IMR-90 (cell line): ENCODE measurements at regions not wholly inside any gene's neighbourhood (a gene's known extent, or its start where the extent isn't known, plus 50 kb on each side); places are given as distances from the start of the nearest gene placed in this dataset.

Experiments
- ATAC-seq: fragments of 200-7000 bp; cut with Tn5 transposase; 2 replicates; pipeline ENCODE4 v1.9.1; 2020; ENCODE audit warnings: low read depth, mild to moderate bottlenecking, moderate library complexity
- BruUV-seq: library from RNA; stranded (reverse); fragments of 400-500 nt; replicated peaks from 2 replicates; lab custom pipeline; 2021; lab: Mats Ljungman, UMichigan
- CTCF ChIA-PET: fragments of 300-600 bp; formaldehyde crosslinking; extraction: SDS; loops from one replicate; lab custom pipeline; 2021; ENCODE audit warnings: antibody characterized with exemption; lab: Yijun Ruan, JAX
- POLR2A ChIA-PET: fragments of 300-600 bp; sonication (Branson Sonifier 250); formaldehyde crosslinking; loops from one replicate; lab custom pipeline; 2022; ENCODE audit warnings: antibody characterized with exemption; ENCODE audit not compliant: unreplicated experiment; lab: Charles Lee
- DNase-seq: peaks from one replicate; pipeline ENCODE4 v3.0.0; 2013
- H2AFZ ChIP-seq: replicated peaks from 2 replicates; pipeline ENCODE3; 2013; ENCODE audit warnings: low read length, mild to moderate bottlenecking; ENCODE audit not compliant: poor library complexity
- H2AK5ac ChIP-seq: 2 replicates; pipeline ENCODE4 v1.6.1; 2013; ENCODE audit warnings: low read depth, low read length, inconsistent platforms
- H2AK9ac ChIP-seq: replicated peaks from 2 replicates; pipeline ENCODE3; 2013; ENCODE audit warnings: mild to moderate bottlenecking, low read depth, low read length, moderate library complexity; ENCODE audit not compliant: poor library complexity
- H2BK120ac ChIP-seq: 2 replicates; pipeline ENCODE4 v1.6.1; 2013; ENCODE audit warnings: low read depth, low read length, inconsistent platforms
- H2BK15ac ChIP-seq: 3 replicates; pipeline ENCODE4 v1.6.1; 2013; ENCODE audit warnings: low read depth, low read length, inconsistent platforms
- H2BK20ac ChIP-seq: 2 replicates; pipeline ENCODE4 v1.6.1; 2013; ENCODE audit warnings: low read depth, mild to moderate bottlenecking, inconsistent platforms, low read length, moderate library complexity
- H2BK5ac ChIP-seq: 2 replicates; pipeline ENCODE4 v1.6.1; 2013; ENCODE audit warnings: mild to moderate bottlenecking, low read depth, low read length, inconsistent platforms; ENCODE audit not compliant: poor library complexity, severe bottlenecking
- H3K14ac ChIP-seq: replicated peaks from 2 replicates; pipeline ENCODE4 v1.6.1; 2013; ENCODE audit warnings: low read depth, low read length, inconsistent platforms
- H3K18ac ChIP-seq: 2 replicates; pipeline ENCODE4 v1.6.1; 2013; ENCODE audit warnings: low read depth, low read length, control low read depth
- H3K23ac ChIP-seq: 2 replicates; pipeline ENCODE4 v1.6.1; 2013; ENCODE audit warnings: low read depth, low read length, inconsistent platforms
- H3K27ac ChIP-seq: 2 replicates; pipeline ENCODE4 v1.5.1; 2013; ENCODE audit warnings: mild to moderate bottlenecking, control low read depth, low read length; ENCODE audit not compliant: insufficient read depth
- H3K27me3 ChIP-seq: 2 replicates; pipeline ENCODE4 v1.6.1; 2013; ENCODE audit warnings: low read length; ENCODE audit not compliant: control insufficient read depth, insufficient read depth
- H3K36me3 ChIP-seq: 2 replicates; pipeline ENCODE4 v1.6.1; 2013; ENCODE audit warnings: low read length, mixed read lengths; ENCODE audit not compliant: control insufficient read depth, insufficient read depth
- H3K4ac ChIP-seq: 2 replicates; pipeline ENCODE4 v1.6.1; 2013; ENCODE audit warnings: low read depth, low read length, inconsistent platforms
- H3K4me1 ChIP-seq: 2 replicates; pipeline ENCODE4 v1.6.1; 2013; ENCODE audit warnings: low read length, mixed read lengths; ENCODE audit not compliant: control insufficient read depth, insufficient read depth
- H3K4me2 ChIP-seq: 2 replicates; pipeline ENCODE4 v1.6.1; 2013; ENCODE audit warnings: low read depth, mild to moderate bottlenecking, control low read depth, low read length, moderate library complexity
- H3K4me3 ChIP-seq: 2 replicates; pipeline ENCODE4 v1.5.1; 2013; ENCODE audit warnings: low read depth, mild to moderate bottlenecking, control low read depth, low read length, moderate library complexity; ENCODE audit not compliant: insufficient read depth
- H3K56ac ChIP-seq: 2 replicates; pipeline ENCODE4 v1.6.1; 2013; ENCODE audit warnings: low read length, inconsistent platforms; ENCODE audit not compliant: insufficient read depth; ENCODE audit errors: extremely low read depth
- H3K79me1 ChIP-seq, 2 experiments: 2 replicates each; pipeline ENCODE4 v1.6.1; 2013; ENCODE audit warnings: low read length in 2 of 2, inconsistent platforms in 1 of 2, low read depth in 1 of 2
- H3K9ac ChIP-seq: 2 replicates; pipeline ENCODE4 v1.6.1; 2013; ENCODE audit warnings: low read depth, low read length, control low read depth
- H3K9me1 ChIP-seq: 2 replicates; pipeline ENCODE4 v1.6.1; 2013; ENCODE audit warnings: low read length, inconsistent platforms; ENCODE audit not compliant: insufficient read depth
- H3K9me3 ChIP-seq: 2 replicates; pipeline ENCODE4 v1.6.1; 2013; ENCODE audit warnings: low read length; ENCODE audit not compliant: control insufficient read depth, insufficient read depth
- H4K20me1 ChIP-seq: 2 replicates; pipeline ENCODE4 v1.6.1; 2013; ENCODE audit warnings: low read length, inconsistent platforms; ENCODE audit not compliant: insufficient read depth
- H4K5ac ChIP-seq: 2 replicates; pipeline ENCODE4 v1.6.1; 2013; ENCODE audit warnings: mild to moderate bottlenecking, low read depth, low read length, control low read depth
- H4K8ac ChIP-seq, 2 experiments: 2 replicates each; pipeline ENCODE4 v1.6.1; 2013; ENCODE audit warnings: low read depth in 2 of 2, low read length in 2 of 2, control low read depth in 1 of 2, inconsistent platforms in 1 of 2
- H4K91ac ChIP-seq: 2 replicates; pipeline ENCODE4 v1.6.1; 2013; ENCODE audit warnings: low read depth, low read length, inconsistent platforms; ENCODE audit not compliant: insufficient read depth
- BHLHE40 ChIP-seq: fragments of 150-350 bp; IDR thresholded peaks from 2 replicates; pipeline ENCODE4 v1.6.1; 2016; ENCODE audit warnings: mild to moderate bottlenecking, low read depth, low read length
- CEBPB ChIP-seq: IDR thresholded peaks from 2 replicates; pipeline ENCODE4 v1.6.1; 2012; ENCODE audit warnings: low read depth, low read length, improper control_type of control experiment
- CHD1 ChIP-seq: IDR thresholded peaks from 2 replicates; pipeline ENCODE4 v1.6.1; 2012; ENCODE audit warnings: low read depth, low read length, improper control_type of control experiment
- FOS ChIP-seq: fragments of 150-350 bp; IDR thresholded peaks from 2 replicates; pipeline ENCODE4 v1.6.1; 2016; ENCODE audit warnings: low read depth, low read length
- MAFK ChIP-seq: IDR thresholded peaks from 2 replicates; pipeline ENCODE4 v1.6.1; 2012; ENCODE audit warnings: low read depth, low read length, improper control_type of control experiment
- MAZ ChIP-seq: IDR thresholded peaks from 2 replicates; pipeline ENCODE4 v1.6.1; 2012; ENCODE audit warnings: low read depth, mild to moderate bottlenecking, low read length, improper control_type of control experiment, moderate library complexity, borderline replicate concordance
- MXI1 ChIP-seq: IDR thresholded peaks from 2 replicates; pipeline ENCODE4 v1.6.1; 2012; ENCODE audit warnings: low read depth, mild to moderate bottlenecking, low read length, moderate library complexity, borderline replicate concordance
- POLR2A ChIP-seq: IDR thresholded peaks from 2 replicates; pipeline ENCODE4 v1.6.1; 2012; ENCODE audit warnings: mild to moderate bottlenecking, low read depth, low read length
- RAD21 ChIP-seq: IDR thresholded peaks from 2 replicates; pipeline ENCODE4 v1.6.1; 2012; ENCODE audit warnings: low read length, improper control_type of control experiment
- RCOR1 ChIP-seq: IDR thresholded peaks from 2 replicates; pipeline ENCODE4 v1.6.1; 2012; ENCODE audit warnings: mild to moderate bottlenecking, low read length, improper control_type of control experiment; ENCODE audit not compliant: insufficient replicate concordance
- SMC3 ChIP-seq: fragments of 150-350 bp; IDR thresholded peaks from 2 replicates; pipeline ENCODE4 v1.6.1; 2016; ENCODE audit warnings: low read depth, mild to moderate bottlenecking, antibody characterized with exemption, low read length, moderate library complexity
- WGBS, 2 experiments: methylation state at CpG; one replicate each; pipeline versions ENCODE4 v1.1.5 to v1.1.7; 2013; ENCODE audit warnings: missing lambda C conversion rate in 2 of 2; ENCODE audit not compliant: insufficient read length in 1 of 2; ENCODE audit errors: extremely low coverage in 2 of 2; 5-methylcytosine and 5-hydroxymethylcytosine counted together
- dilution Hi-C: fragments of 300-500 bp; cut with HindIII; formaldehyde crosslinking; loops from one replicate; pipeline ENCODE4 v1.14.3; 2018; ENCODE audit warnings: low sequenced_read_pairs; ENCODE audit not compliant: unreplicated experiment
- in situ Hi-C: fragments of 300-500 bp; cut with MboI; formaldehyde crosslinking; loops from 3 replicates; pipeline ENCODE4 v1.14.3; 2019; ENCODE audit warnings: low sequenced_read_pairs, inconsistent platforms, mixed read lengths
- intact Hi-C: fragments of 100-400 bp; cut with micrococcal nuclease; formaldehyde crosslinking; loops from 2 replicates; pipeline ENCODE4 v1.10.0; 2022

DNA sequence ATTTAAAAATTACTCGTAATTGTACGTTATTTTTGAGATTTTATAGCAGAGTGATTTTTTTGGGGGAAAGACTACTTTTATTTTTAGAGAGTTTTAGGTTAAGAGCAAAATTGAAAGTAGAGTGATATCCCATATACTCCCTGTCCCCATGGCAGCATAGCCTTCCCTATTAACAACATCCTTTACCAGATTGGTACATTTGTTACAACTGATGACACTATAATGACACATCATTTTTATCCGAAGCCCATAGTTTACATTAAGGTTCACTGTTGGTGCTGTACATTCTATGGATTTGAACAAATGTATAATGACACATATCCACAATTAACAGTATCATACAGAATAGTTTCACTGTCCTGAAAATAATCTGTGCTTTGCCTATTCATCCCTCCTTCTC, 1126.4 kb upstream of the CITED2 start:
- Histone ChIP-seq H2AFZ (no peak overlapping the region), H3K4me2 (no peak overlapping the region), H3K9me3 (no peaks in the 10 kb centered on the region), H3K9ac (no peak overlapping the region), H3K9me1 (no peaks in the 10 kb centered on the region; the same call in 1 of the 2 replicates), H4K8ac (no peak overlapping the region), H2BK5ac (no peak overlapping the region), H3K36me3 (no peaks in the 10 kb centered on the region), H3K14ac (no peak overlapping the region), H3K79me1 (no peaks in the 10 kb centered on the region), H2BK120ac (no peak overlapping the region), H3K27ac (no peak overlapping the region), H2AK5ac (no peak overlapping the region), H4K5ac (no peak overlapping the region), H4K91ac (no peak overlapping the region), H2BK15ac (no peak overlapping the region), H3K27me3 (no peaks in the 10 kb centered on the region), H4K20me1 (no peaks in the 10 kb centered on the region), H3K4me3 (no peak overlapping the region), H2BK20ac (no peak overlapping the region; the same call in 1 of the 2 replicates), H2AK9ac (no peak overlapping the region), H3K4me1 (no peaks in the 10 kb centered on the region), H3K18ac (no peak overlapping the region), H3K4ac (no peak overlapping the region), H3K56ac (no peak overlapping the region), H3K23ac (no peak overlapping the region)
- ATAC-seq = no peak
- in situ Hi-C loops (no loop called here), intact Hi-C loops (no loop called here), dilution Hi-C loops (no loop called here)
- no peak for TF ChIP-seq RCOR1
- no peak for TF ChIP-seq RAD21
- TF ChIP-seq MAZ = no peak
- TF ChIP-seq FOS = no peak
- TF ChIP-seq MAFK = no peak
- TF ChIP-seq CHD1 = no peak
- no peak for TF ChIP-seq POLR2A
- TF ChIP-seq SMC3 = no peak
- no peak for TF ChIP-seq MXI1
- no peak for TF ChIP-seq BHLHE40
- no peak for TF ChIP-seq CEBPB
- DNase-seq = peak; percentile 29
- BruUV-seq = no TSS peak
- CTCF ChIA-PET = no interaction called here
- POLR2A ChIA-PET = no interaction called here
- 100% methylated on average over 2 of the region's 3 CpGs; no CpG with 5 or more reads in 1 of the 2 experiments for WGBS, 2 experiments
